ENCODE measurements at regions not wholly inside any gene's neighbourhood (a gene's known extent, or its start where the extent isn't known, plus 50 kb on each side); places are given as distances from the start of the nearest gene placed in this dataset.
A peak's percentile ranks its signal among the peaks of the same experiment; 100 is the strongest.

DNA sequence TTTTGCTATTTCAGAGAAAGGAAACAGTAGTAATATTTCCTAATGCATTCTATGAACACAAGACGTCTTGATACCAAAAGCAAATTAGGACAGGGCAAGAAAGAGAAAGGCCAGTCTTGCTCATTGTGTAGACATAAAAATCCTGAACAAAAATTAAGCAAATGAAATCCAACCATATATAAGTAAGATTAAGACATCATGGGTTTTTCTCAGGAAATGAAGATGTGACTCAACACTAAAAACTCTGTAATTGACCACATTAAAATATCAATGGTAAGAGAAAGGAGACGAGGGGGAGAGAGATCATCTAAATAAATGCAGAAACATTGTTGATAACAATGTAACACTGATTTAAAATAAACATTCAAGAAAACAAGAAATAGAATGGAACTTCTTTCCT is 205.4 kb downstream of the SOD2 start:
- no peak overlapping the region for H3K4me3 ChIP-seq (ENCODE audit: control insufficient read depth, low read depth, low read length)
- TF ChIP-seq, protein P1, sequence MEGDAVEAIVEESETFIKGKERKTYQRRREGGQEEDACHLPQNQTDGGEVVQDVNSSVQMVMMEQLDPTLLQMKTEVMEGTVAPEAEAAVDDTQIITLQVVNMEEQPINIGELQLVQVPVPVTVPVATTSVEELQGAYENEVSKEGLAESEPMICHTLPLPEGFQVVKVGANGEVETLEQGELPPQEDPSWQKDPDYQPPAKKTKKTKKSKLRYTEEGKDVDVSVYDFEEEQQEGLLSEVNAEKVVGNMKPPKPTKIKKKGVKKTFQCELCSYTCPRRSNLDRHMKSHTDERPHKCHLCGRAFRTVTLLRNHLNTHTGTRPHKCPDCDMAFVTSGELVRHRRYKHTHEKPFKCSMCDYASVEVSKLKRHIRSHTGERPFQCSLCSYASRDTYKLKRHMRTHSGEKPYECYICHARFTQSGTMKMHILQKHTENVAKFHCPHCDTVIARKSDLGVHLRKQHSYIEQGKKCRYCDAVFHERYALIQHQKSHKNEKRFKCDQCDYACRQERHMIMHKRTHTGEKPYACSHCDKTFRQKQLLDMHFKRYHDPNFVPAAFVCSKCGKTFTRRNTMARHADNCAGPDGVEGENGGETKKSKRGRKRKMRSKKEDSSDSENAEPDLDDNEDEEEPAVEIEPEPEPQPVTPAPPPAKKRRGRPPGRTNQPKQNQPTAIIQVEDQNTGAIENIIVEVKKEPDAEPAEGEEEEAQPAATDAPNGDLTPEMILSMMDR (conservative IDR thresholded peaks at IDR 0.05; ENCODE audit: control insufficient read depth, insufficient read depth, low read depth, low read length), result no peak
- peak; percentile 36 for DNase-seq (ENCODE audit: low read depth)

DNA sequence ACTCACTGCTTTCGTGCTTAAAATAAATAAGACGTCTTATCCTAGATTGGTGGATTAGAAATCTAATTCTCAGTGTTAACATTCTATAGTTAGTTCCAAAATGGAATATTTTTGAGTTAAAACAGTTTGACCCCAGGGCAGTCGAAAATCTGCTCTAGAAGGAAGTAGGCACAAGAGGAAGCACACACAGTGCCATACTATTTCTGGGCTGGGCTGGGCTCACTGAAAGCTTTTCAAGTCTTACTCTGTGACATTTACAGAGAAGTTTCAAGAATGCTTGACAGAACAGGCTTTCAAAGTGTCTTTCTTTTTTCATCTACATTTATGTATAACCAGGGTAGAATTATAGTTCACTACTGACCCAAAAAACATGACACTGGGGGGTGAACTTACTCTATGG is 209.8 kb downstream of the SOD2 start:
- DNase-seq (ENCODE audit: low read depth), result no peak
- TF ChIP-seq, protein P1 (conservative IDR thresholded peaks at IDR 0.05; ENCODE audit: control insufficient read depth, insufficient read depth, low read depth, low read length), result no peak
- no peak overlapping the region for H3K4me3 ChIP-seq (ENCODE audit: control insufficient read depth, low read depth, low read length)

DNA sequence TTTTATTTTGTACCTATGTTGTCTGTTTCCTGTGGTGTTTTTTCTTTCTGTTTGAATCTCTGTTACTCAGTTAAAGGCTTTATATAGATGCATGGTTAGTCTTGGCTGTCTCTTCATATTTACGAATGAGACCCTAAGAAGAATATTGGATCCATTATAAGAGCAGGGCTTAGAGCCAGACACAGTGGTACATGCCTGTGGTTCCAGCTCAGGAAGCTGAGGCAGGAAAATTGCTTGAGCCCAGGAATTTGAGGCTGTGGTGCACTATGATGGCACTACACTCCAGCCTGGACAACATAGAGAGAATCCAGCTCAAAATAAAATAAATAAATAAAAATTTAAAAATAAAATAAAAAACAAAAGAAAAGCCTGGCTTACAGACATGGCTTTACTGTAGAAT is 211.1 kb downstream of the SOD2 start:
- DNase-seq (ENCODE audit: low read depth), result no peak
- no peak overlapping the region for H3K4me3 ChIP-seq (ENCODE audit: control insufficient read depth, low read depth, low read length)
- TF ChIP-seq, protein P1 (conservative IDR thresholded peaks at IDR 0.05; ENCODE audit: control insufficient read depth, insufficient read depth, low read depth, low read length), result no peak

DNA sequence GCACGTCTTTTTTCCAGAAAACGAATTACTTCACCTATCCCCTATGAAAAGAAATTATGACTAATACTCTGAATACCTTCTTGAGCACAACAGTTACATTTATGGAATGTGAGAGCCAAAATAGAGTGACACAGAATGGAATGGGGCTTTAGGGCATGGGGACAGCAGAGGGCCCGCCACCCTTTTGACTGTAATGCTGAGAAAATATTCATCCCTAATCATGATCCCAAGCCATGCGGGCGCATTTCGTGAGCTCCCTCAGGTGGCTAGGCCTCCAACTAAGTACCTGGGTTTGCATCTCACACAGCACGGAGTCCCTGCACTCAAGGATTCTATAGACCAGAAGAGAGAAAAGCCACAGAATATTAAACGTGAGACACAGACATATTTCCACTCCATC is 212.6 kb downstream of the SOD2 start:
- DNase-seq (ENCODE audit: low read depth), result no peak
- H3K4me3 ChIP-seq (ENCODE audit: control insufficient read depth, low read depth, low read length), result no peak overlapping the region
- TF ChIP-seq, protein P1 (conservative IDR thresholded peaks at IDR 0.05; ENCODE audit: control insufficient read depth, insufficient read depth, low read depth, low read length), result no peak

DNA sequence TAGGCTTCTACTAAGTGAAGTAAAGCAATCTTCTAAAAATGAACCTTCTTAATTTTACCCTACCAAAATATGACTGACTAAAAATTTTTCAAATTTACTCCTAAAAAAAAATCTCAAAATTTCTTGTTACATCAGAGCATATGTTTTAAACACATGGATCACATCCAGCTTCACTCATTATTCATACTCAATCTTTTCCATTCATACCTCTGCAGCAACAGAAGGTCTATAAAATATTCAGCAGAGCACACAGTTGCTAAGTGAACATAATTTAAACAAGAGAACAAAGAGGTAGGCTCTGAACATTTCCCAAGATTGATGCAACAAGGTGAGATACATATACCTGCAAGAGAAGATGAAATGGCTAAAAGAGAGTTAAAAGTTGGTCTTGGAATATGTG is 213.9 kb downstream of the SOD2 start:
- H3K4me3 ChIP-seq (ENCODE audit: control insufficient read depth, low read depth, low read length), result no peak overlapping the region
- DNase-seq (ENCODE audit: low read depth), result no peak
- TF ChIP-seq, protein P1 (conservative IDR thresholded peaks at IDR 0.05; ENCODE audit: control insufficient read depth, insufficient read depth, low read depth, low read length), result no peak

DNA sequence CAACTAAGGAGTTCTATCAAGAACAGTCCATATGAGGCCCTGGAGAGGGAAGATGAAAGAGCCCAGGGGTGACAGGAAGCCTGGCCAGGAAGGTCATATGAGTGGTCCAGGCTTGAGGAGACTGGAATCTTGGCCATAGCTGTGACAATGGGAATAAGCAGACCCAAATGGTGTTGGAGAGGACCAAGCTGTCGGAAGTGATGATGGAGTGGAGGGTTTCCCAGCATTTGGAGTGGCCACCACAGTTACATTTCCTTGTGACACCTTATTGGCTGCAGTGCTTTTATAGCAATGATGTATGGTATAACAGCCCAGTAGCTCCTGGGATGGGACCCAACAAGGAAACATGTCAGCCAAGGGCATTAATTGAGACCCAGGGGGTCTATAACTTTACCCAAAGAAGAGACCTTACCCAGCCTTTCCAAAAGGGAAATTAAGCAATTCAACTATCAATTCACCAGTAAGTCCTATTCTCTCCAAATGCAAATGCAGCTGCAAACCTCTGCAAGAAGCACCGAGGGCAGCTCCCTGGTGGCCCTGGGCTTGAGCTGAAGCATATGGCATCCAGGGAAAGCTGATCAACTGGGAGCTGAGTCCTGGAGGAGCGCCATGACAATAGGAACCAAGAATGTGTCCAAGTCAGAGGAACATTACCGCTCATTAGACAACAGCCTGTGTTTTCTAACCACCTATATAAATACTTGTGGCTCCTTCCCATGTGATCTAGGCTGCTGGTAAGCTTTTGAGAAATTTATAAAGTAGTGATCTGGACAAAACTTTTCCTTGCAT is 219.4 kb downstream of the SOD2 start:
- peak; percentile 52 for DNase-seq (ENCODE audit: low read depth)
- H3K4me3 ChIP-seq (ENCODE audit: control insufficient read depth, low read depth, low read length), result no peak overlapping the region
- TF ChIP-seq, protein P1 (conservative IDR thresholded peaks at IDR 0.05; ENCODE audit: control insufficient read depth, insufficient read depth, low read depth, low read length), result no peak

All from fibroblast of mammary gland (primary cell).